Neural crest cell (in vitro differentiated cells): ENCODE measurements at regions not wholly inside any gene's neighbourhood (a gene's known extent, or its start where the extent isn't known, plus 50 kb on each side); places are given as distances from the start of the nearest gene placed in this dataset.
A peak's percentile ranks its signal among the peaks of the same experiment; 100 is the strongest.

Experiments
- DNase-seq: peaks from one replicate; pipeline ENCODE4 v3.0.0; 2021; ENCODE audit warnings: low read depth, mixed read lengths, low spot score
- H3K27ac Mint-ChIP-seq: one replicate; pipeline ENCODE4 v1.8.0; 2021; ENCODE audit warnings: mild to moderate bottlenecking, mixed read lengths; ENCODE audit not compliant: unreplicated experiment
- H3K27me3 Mint-ChIP-seq: 2 replicates; pipeline ENCODE4 v1.8.0; 2021; ENCODE audit warnings: low read depth, mild to moderate bottlenecking, mixed read lengths
- H3K36me3 Mint-ChIP-seq: 2 replicates; pipeline ENCODE4 v1.8.0; 2021; ENCODE audit warnings: low read depth, mild to moderate bottlenecking, mixed read lengths
- H3K4me1 Mint-ChIP-seq: 2 replicates; pipeline ENCODE4 v1.8.0; 2021; ENCODE audit warnings: mixed read lengths
- H3K4me3 Mint-ChIP-seq: one replicate; pipeline ENCODE4 v1.8.0; 2021; ENCODE audit warnings: mild to moderate bottlenecking, mixed read lengths
- H3K9me3 Mint-ChIP-seq: 2 replicates; pipeline ENCODE4 v1.8.0; 2021; ENCODE audit warnings: mixed read lengths
- TF ChIP-seq, protein P1 (sequence below): fragments of 200-600 bp; sonication (generic); conservative IDR thresholded peaks from 2 replicates; pipeline ENCODE4 v1.5.0; 2021; ENCODE audit warnings: antibody characterized with exemption, mild to moderate bottlenecking

DNA sequence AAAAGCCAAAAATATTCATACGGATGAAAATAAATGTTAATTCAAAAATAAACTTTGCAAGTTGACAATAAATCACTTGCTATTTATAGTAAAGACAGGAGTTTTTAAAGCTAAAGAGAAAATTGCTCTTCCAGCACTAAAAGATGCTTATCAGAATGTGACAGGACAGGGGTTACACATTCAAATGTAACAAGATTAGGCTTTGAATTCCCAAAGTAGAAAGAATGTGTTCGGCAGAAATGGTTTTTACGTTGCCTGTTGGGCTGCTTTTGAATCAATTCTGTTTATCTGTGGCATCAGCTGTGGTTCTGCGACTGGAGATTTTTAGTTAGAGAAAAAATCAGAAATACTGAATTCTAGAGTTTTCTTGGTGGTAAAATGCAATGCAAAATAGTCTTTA is 669.4 kb downstream of the CPS1 start:
- Mint-ChIP-seq H3K36me3 (no peaks in the 10 kb centered on the region), H3K4me3 (no peak overlapping the region), H3K4me1 (no peaks in the 10 kb centered on the region), H3K9me3 (peaks cover 2% of the 10 kb centered on the region), H3K27me3 (no peaks in the 10 kb centered on the region), H3K27ac (no peak overlapping the region)
- TF ChIP-seq, protein P1, sequence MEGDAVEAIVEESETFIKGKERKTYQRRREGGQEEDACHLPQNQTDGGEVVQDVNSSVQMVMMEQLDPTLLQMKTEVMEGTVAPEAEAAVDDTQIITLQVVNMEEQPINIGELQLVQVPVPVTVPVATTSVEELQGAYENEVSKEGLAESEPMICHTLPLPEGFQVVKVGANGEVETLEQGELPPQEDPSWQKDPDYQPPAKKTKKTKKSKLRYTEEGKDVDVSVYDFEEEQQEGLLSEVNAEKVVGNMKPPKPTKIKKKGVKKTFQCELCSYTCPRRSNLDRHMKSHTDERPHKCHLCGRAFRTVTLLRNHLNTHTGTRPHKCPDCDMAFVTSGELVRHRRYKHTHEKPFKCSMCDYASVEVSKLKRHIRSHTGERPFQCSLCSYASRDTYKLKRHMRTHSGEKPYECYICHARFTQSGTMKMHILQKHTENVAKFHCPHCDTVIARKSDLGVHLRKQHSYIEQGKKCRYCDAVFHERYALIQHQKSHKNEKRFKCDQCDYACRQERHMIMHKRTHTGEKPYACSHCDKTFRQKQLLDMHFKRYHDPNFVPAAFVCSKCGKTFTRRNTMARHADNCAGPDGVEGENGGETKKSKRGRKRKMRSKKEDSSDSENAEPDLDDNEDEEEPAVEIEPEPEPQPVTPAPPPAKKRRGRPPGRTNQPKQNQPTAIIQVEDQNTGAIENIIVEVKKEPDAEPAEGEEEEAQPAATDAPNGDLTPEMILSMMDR: no peak
- no peak for DNase-seq

DNA sequence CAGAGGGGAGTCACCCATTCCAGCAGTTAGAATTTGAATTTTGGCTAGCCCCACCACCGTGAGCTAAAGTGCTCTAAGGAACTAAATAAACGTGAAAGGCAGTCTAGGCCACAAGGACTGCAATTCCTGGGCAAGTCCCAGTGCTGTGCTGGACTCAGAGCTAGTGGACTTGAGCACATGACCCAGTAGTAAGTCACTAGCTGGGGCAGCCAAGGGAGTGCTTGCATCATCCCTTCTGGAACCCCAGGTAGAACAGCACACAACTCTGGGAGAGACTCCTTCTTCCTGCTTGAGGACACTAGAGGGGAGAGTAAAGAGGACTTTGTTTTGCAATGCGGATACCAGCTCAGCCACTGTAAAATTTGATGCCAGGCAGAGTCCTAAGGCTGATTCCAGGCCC is 672.2 kb downstream of the CPS1 start:
- Mint-ChIP-seq H3K4me3 (no peak overlapping the region), H3K4me1 (no peaks in the 10 kb centered on the region), H3K36me3 (no peaks in the 10 kb centered on the region), H3K9me3 (peaks cover 3% of the 10 kb centered on the region), H3K27me3 (no peaks in the 10 kb centered on the region), H3K27ac (peak overlapping the region; percentile 73)
- TF ChIP-seq, protein P1: no peak
- no peak for DNase-seq

DNA sequence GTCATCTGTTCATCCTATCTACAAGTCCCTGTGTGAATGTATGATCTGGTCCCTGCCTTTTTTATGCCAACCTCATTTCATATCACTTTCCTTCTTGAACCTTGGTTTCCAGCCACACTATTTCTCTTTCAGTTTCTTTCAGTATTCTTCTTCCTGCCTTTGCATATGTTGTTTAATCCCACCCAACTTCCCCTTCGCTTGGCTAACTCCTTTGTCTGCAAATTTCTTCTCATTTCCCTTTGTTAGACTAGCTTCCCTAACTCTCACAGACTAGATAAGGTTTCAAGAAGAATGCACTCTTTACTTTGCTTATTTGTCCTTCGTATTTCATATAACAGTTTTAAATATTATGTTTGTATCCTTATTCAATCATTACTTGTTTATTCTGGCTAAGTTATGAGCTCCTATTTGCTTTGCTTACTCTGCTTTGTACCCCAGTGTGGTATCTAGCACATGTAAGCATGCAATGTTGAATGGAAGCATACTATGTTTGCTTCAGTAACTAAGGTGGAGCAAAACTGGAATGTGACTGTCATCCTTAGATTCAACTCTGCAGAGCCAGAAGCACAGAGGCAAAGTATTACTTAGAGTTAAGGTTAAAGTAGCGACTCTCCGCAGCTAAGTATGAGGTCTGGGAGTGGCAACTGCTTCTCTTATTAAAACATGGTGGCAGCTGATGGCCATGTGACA is 681.3 kb downstream of the CPS1 start:
- peak overlapping the region; percentile 0 for H3K27ac Mint-ChIP-seq
- TF ChIP-seq, protein P1: no peak
- peaks cover 2% of the 10 kb centered on the region for H3K9me3 Mint-ChIP-seq
- H3K4me3 Mint-ChIP-seq: no peak overlapping the region
- H3K36me3 Mint-ChIP-seq: no peaks in the 10 kb centered on the region
- no peaks in the 10 kb centered on the region for H3K27me3 Mint-ChIP-seq
- peaks cover 10% of the 10 kb centered on the region for H3K4me1 Mint-ChIP-seq
- no peak for DNase-seq

DNA sequence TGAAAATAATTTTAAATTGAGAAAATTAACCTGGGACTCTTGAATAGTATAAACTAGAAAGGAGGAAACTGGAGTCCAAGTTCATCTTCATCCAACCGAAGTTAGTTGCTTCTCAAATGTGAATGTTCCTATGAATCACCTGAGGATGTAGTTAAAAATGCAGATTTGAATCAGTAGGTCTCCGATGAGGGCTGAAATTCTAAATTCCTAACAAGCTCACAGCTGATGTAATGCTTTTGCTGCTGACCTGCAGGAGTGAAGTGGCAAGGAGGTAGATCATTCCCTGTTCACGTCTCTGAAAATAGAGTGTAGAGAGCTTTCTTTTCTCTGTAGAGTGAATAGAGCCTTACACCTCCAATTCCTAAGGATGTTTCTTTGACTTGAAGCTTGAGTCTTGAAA is 685.5 kb downstream of the CPS1 start:
- peaks cover 10% of the 10 kb centered on the region for H3K4me1 Mint-ChIP-seq
- no peaks in the 10 kb centered on the region for H3K27me3 Mint-ChIP-seq
- H3K9me3 Mint-ChIP-seq: peaks cover 2% of the 10 kb centered on the region
- H3K27ac Mint-ChIP-seq: no peak overlapping the region
- TF ChIP-seq, protein P1: no peak
- H3K36me3 Mint-ChIP-seq: no peaks in the 10 kb centered on the region
- DNase-seq: no peak
- no peak overlapping the region for H3K4me3 Mint-ChIP-seq

DNA sequence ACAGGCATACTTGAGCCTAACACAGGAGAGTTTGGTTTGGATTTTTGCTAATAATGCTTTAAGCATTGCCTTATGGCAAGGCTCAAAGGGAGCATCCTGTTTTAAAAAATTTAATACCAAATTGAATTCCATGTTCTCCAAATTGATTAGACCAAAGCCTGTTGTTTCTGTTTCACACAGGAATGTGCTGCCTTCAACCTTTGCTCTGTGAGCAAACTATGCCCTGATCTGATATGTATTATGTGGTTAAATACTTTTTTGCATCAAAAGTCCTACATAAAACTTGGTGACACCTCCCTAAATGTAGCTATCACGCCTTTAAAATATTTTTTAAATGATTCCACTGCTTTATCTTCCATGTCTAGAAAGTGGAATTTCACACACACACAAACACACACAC is 691.4 kb downstream of the CPS1 start:
- no peak for DNase-seq
- no peaks in the 10 kb centered on the region for H3K9me3 Mint-ChIP-seq
- H3K4me3 Mint-ChIP-seq: no peak overlapping the region
- H3K27me3 Mint-ChIP-seq: no peaks in the 10 kb centered on the region
- no peaks in the 10 kb centered on the region for H3K36me3 Mint-ChIP-seq
- no peak overlapping the region for H3K27ac Mint-ChIP-seq
- TF ChIP-seq, protein P1: no peak
- H3K4me1 Mint-ChIP-seq: no peaks in the 10 kb centered on the region
